HepG2 (cell line): ENCODE measurements at regions not wholly inside any gene's neighbourhood (a gene's known extent, or its start where the extent isn't known, plus 50 kb on each side); places are given as distances from the start of the nearest gene placed in this dataset.

Experiments used
- ATAC-seq: fragments of 200-7000 bp; cut with Tn5 transposase; 3 replicates; pipeline ENCODE4 v1.9.1; 2020; ENCODE audit warnings: mild to moderate bottlenecking, moderate library complexity
- BruUV-seq: library from RNA; stranded (reverse); fragments of 400-500 nt; replicated peaks from 2 replicates; lab custom pipeline; 2021; lab: Mats Ljungman, UMichigan
- CTCF ChIA-PET: fragments of 300-600 bp; formaldehyde crosslinking; extraction: SDS; loops from one replicate; lab custom pipeline; 2021; ENCODE audit warnings: low total read pairs, inconsistent platforms, low intra/inter-chr PET ratio; lab: Yijun Ruan, JAX
- POLR2A ChIA-PET: fragments of 350-600 bp; sonication (Branson Sonifier 250); formaldehyde crosslinking; loops from one replicate; lab custom pipeline; 2020; ENCODE audit warnings: antibody characterized with exemption, inconsistent platforms; lab: Yijun Ruan, JAX
- DNase-seq: peaks from one replicate; pipeline ENCODE4 v3.0.0-alpha.2; 2015; ENCODE audit warnings: low spot score
- FAIRE-seq: peaks from 3 replicates; lab custom pipeline; 2011; peaks lifted over from hg19 to GRCh38; lab: Jason Lieb, UNC
- H2AFZ ChIP-seq: one replicate; pipeline ENCODE4 v1.6.1; 2011; ENCODE audit warnings: low read length, inconsistent platforms
- H3K27ac ChIP-seq: fragments of 300-600 bp; 3 replicates; pipeline ENCODE4 v1.8.0; 2011; ENCODE audit warnings: mixed run types, mild to moderate bottlenecking, mixed read lengths, low read length, inconsistent platforms; ENCODE audit not compliant: insufficient read depth; ENCODE audit errors: extremely low read length
- H3K27me3 ChIP-seq, 2 experiments: fragments of 200-600 bp in 1 of 2; 2 replicates in 1 of 2; 3 replicates in 1 of 2; pipeline versions ENCODE4 v1.6.0 to v1.8.0; 2011; ENCODE audit warnings: low read length in 2 of 2, mild to moderate bottlenecking in 2 of 2, moderate library complexity in 2 of 2, inconsistent platforms in 1 of 2; ENCODE audit not compliant: insufficient read depth in 2 of 2, control insufficient read depth in 1 of 2
- H3K36me3 ChIP-seq, 2 experiments: fragments of 200-600 bp in 1 of 2; replicated peaks in 1 of 2; 2 replicates in 1 of 2; 3 replicates in 1 of 2; pipeline versions ENCODE4 v1.5.1 to v1.8.0; 2011; ENCODE audit warnings: low read length in 2 of 2, inconsistent platforms in 1 of 2; ENCODE audit not compliant: insufficient read depth in 2 of 2, control insufficient read depth in 1 of 2
- H3K4me1 ChIP-seq: 2 replicates; pipeline ENCODE4 v1.5.1; 2012; ENCODE audit warnings: low read length, inconsistent platforms; ENCODE audit not compliant: insufficient read depth
- H3K4me2 ChIP-seq: 2 replicates; pipeline ENCODE4 v1.6.0; 2011; ENCODE audit warnings: low read depth, low read length, inconsistent platforms
- H3K4me3 ChIP-seq, 3 experiments: fragments of 200-600 bp in 1 of 3; sonication (generic), shearing (Covaris generic) in 1 of 3; replicated peaks in 1 of 3; 2 replicates each; pipeline ENCODE4 v1.5.1; 2011 to 2016; ENCODE audit warnings: low read length in 3 of 3, inconsistent platforms in 2 of 3, low read depth in 2 of 3, mild to moderate bottlenecking in 2 of 3, control low read depth in 1 of 3, mixed read lengths in 1 of 3; ENCODE audit not compliant: insufficient read depth in 1 of 3
- H3K79me2 ChIP-seq: one replicate; pipeline ENCODE4 v1.6.1; 2011; ENCODE audit warnings: low read length, inconsistent platforms; ENCODE audit not compliant: insufficient read depth
- H3K9ac ChIP-seq: 2 replicates; pipeline ENCODE4 v1.6.0; 2011; ENCODE audit warnings: mild to moderate bottlenecking, low read depth, low read length, inconsistent platforms; ENCODE audit not compliant: insufficient read depth
- H3K9me3 ChIP-seq: 2 replicates; pipeline ENCODE4 v1.5.1; 2012; ENCODE audit warnings: mild to moderate bottlenecking, low read length
- H4K20me1 ChIP-seq: 2 replicates; pipeline ENCODE4 v1.6.0; 2011; ENCODE audit warnings: inconsistent platforms, mild to moderate bottlenecking, low read length, moderate library complexity; ENCODE audit not compliant: insufficient read depth
- ATF7 ChIP-seq, 2 experiments: fragments of 450-650 bp in 1 of 2; sonication (generic) in 1 of 2; formaldehyde crosslinking in 1 of 2; IDR thresholded peaks; 2 replicates each; pipeline versions ENCODE4 v1.4.0 to v1.6.1; 2016 to 2020; ENCODE audit warnings: antibody characterized with exemption in 1 of 2, mild to moderate bottlenecking in 1 of 2, missing genetic modification reagents in 1 of 2
- CREBL2 ChIP-seq: sonication (generic); formaldehyde crosslinking; IDR thresholded peaks from 2 replicates; pipeline ENCODE4 v1.8.1; 2023; ENCODE audit warnings: missing genetic modification reagents, mild to moderate bottlenecking, borderline replicate concordance
- MTF1 ChIP-seq: sonication (generic); formaldehyde crosslinking; IDR thresholded peaks from 2 replicates; pipeline ENCODE4 v1.5.0; 2020; ENCODE audit warnings: missing genetic modification reagents
- ZNF562 ChIP-seq: sonication (generic); formaldehyde crosslinking; IDR thresholded peaks from 2 replicates; pipeline ENCODE4 v1.8.0; 2022; ENCODE audit warnings: missing genetic modification reagents, borderline replicate concordance
- WGBS: methylation state at CpG from one replicate; pipeline ENCODE4 v1.1.6; 2017; ENCODE audit warnings: low lambda C conversion rate; 5-methylcytosine and 5-hydroxymethylcytosine counted together
- in situ Hi-C: cut with HindIII; loops from 2 replicates; pipeline ENCODE4 v1.10.0; 2017; ENCODE audit warnings: low pct_unique_long_range_greater_than_20kb; ENCODE audit not compliant: extremely low pct_ligation_motif_present
- intact Hi-C: fragments of 100-400 bp; cut with micrococcal nuclease; formaldehyde crosslinking; loops from one replicate; pipeline ENCODE4 v1.10.0; 2022; ENCODE audit not compliant: unreplicated experiment

- peak; percentile 81 for TF ChIP-seq ATF7 (IDR thresholded peaks at IDR 0.05)
- TF ChIP-seq ATF7 (CRISPR knock-in tag; IDR thresholded peaks at IDR 0.05): no peak
- TF ChIP-seq CREBL2 (CRISPR knock-in tag): no peak
- no peak overlapping the region for H3K4me3 ChIP-seq
- no peak overlapping the region for H3K9ac ChIP-seq
- H2AFZ ChIP-seq: no peak overlapping the region
- in situ Hi-C loops: no loop called here
- no peaks in the 10 kb centered on the region for H3K36me3 ChIP-seq
- ChIA-PET POLR2A (no interaction called here), CTCF (no interaction called here)
- DNase-seq (no peak), FAIRE-seq (no peak), ATAC-seq (no peak)
- H3K27ac ChIP-seq: no peak overlapping the region
- no peak overlapping the region for H3K4me2 ChIP-seq
- no TSS peak for BruUV-seq
- no peaks in the 10 kb centered on the region; a peak in 1 of 5 replicates for H3K27me3 ChIP-seq
- intact Hi-C loops: no loop called here
- no peaks in the 10 kb centered on the region for H4K20me1 ChIP-seq
- 9% methylated on average over 3 of the region's 3 CpGs for WGBS
- no peaks in the 10 kb centered on the region for H3K9me3 ChIP-seq
- no peaks in the 10 kb centered on the region for H3K4me1 ChIP-seq
- H3K79me2 ChIP-seq: no peaks in the 10 kb centered on the region
These were observed 57.3 kb upstream of the KLF7 start for GRCh38 chr2:207223051-207223450.

- DNase-seq: no peak
- Histone ChIP-seq H3K4me1 (no peaks in the 10 kb centered on the region), H3K36me3 (no peaks in the 10 kb centered on the region), H3K27me3 (no peaks in the 10 kb centered on the region; a peak in 1 of 5 replicates), H3K79me2 (no peaks in the 10 kb centered on the region), H3K9me3 (no peaks in the 10 kb centered on the region), H3K4me3 (no peak overlapping the region), H4K20me1 (no peaks in the 10 kb centered on the region), H3K4me2 (no peak overlapping the region), H3K27ac (no peak overlapping the region)
- CTCF ChIA-PET: no interaction called here
- BruUV-seq: no TSS peak
- no peak for TF ChIP-seq MTF1
- TF ChIP-seq ZNF562 (CRISPR knock-in tag): no peak
- TF ChIP-seq, all 625 proteins: peak for 0
- Histone ChIP-seq H2AFZ (no peak overlapping the region), H3K9ac (no peak overlapping the region)
- intact Hi-C loops (no loop called here), in situ Hi-C loops (no loop called here)
- POLR2A ChIA-PET: no interaction called here
- WGBS: 8% methylated on average over 1 of the region's 1 CpG
- FAIRE-seq: no peak
- ATAC-seq: no peak
These were observed 58.6 kb upstream of the KLF7 start for GRCh38 chr2:207224381-207224780.
